ENCODE measurements at regions not wholly inside any gene's neighbourhood (a gene's known extent, or its start where the extent isn't known, plus 50 kb on each side); places are given as distances from the start of the nearest gene placed in this dataset.

DNA sequence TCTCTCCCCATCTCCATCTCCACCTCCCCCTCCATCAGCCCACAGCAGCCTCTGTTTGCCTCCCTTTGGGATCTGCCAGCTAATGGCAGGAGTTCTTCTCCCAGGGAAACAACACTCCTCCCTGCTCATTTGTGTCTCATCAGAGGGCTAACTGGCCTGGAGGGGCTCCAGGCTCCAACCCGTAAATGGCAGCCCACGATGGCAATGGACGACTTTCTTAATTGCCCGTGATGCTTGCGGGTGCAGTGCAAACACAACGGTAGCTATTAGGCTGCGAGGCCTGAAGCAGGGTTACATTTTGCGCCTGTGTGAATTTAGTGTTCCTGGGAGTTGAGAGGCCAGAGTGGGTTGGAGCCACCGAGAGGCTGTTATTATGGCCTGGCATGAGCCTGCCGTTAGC lies 285.1 kb downstream of the TNS1 start:
- DNase-seq = no peak

DNA sequence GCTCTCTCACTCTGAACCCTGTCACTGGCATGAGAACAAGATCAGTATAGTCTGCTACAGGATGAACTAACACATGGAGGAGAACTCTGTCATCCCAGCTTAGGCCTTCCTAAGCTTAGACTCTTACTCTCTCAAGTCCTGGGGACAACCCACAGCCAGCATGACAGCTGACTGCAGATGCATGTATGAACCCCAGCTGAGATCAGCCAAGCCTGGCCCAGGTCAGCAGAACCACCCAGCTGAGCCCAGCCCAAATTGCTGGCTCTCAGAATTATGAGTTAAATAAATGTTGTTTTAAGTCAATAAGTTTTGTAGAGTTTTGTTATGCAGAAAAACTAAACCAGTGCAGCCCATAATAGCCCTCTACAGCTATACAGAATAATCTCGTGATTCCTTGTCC lies 287.3 kb downstream of the TNS1 start:
- DNase-seq = no peak

DNA sequence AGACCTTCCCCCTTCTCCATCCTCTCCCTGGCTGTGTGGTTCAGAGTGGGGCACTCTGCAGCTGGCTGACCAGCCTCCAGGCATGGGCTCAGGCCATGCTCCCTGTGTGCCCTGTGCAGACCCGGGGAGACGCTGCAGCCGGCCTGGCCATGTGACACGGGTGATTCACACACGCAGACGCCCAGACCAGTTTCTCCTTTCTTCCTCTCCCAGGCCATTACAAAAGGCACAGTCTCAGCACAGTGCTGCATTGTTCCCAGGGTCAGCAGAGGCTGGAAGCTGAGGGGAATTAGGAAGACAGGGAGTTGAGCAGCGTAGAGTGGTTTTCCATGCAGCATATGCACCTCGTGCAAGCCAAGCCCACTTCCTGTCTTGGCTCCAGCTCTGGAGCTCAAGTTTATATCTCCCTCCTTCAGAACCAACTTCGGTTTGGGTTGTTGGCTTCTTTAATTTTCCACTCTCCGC lies 288.5 kb downstream of the TNS1 start:
- DNase-seq = no peak

DNA sequence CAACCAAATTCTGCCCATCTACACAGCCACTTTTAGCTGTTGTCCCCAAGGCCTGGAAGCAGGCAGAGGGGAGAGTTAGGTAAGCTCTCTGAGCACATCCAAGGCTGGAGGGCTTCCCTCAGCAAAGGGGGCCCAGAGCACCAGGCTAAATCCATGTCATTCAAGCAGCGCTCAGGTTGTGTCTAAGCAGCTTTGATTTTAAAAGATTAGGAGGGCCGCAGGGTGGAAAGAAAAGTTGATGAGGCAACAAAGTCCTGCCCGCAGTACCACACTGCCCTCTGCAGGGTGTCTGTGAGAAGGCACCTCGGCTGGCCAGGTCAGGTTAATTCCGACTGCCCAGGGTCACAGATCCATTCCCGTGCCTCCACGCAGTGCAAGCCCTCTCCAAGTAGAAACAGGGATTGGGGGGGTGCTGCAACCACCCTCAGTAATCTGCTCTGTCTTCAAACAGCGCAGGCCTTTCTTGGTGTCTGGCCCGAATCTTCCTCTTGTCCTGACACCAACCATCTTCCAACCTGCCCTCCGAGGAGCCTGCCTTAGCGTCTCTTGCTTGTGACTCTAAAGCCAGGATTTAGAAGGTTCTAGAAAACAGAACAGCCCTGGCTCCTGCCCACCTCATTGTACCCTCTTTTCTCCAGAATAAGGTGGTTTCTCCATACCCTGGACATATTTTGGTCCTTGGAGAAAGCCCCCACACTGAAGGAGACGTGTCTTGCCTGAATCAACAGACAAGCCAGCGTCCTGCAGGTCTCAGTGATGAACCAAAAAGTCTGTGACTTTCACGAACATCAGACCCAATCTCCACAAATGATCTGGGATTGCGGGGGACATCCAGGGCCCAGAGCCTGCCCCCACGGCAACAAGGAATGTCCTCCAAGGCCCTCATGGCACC lies 289.2 kb downstream of the TNS1 start:
- DNase-seq = peak; percentile 53 to 63

DNA sequence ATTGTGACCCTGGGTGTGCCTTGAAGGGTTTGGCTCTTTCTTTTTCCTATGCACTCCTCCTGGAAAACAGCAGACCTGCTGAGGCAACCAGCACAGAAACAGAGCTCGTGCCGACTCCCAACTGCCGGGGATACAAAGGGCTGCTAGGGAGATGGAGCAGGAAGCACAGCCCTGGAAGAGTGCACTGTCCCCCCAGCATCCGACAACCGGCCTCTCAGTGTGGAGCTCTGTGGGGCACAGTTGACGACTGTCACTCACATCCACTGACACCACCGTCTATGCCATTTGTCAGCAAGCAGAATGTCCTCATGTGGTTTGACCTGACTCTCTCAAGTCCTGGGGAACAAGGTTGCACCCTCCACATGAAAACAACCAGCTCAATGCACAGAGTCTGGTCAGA lies 290.4 kb downstream of the TNS1 start:
- DNase-seq = no peak

DNA sequence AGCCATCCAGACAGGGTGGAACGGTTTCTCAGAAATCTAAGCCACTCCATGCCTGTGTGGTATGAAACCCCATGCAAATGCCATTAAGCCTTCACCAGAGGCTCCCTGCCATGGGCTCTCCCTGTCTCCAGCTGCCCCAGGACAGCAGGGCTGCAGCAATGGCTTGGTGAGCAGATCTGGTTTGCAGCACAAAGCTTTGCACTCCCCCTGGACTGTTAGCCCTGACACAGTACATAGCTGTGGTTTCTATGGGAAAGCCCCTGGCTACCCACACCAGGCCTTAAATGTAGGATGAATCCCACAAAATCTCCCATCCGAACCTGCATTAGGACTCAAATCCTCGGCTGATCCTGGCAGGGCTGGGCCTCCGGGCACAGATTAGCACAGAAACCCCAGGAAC lies 291.6 kb downstream of the TNS1 start:
- no peak for DNase-seq

DNA sequence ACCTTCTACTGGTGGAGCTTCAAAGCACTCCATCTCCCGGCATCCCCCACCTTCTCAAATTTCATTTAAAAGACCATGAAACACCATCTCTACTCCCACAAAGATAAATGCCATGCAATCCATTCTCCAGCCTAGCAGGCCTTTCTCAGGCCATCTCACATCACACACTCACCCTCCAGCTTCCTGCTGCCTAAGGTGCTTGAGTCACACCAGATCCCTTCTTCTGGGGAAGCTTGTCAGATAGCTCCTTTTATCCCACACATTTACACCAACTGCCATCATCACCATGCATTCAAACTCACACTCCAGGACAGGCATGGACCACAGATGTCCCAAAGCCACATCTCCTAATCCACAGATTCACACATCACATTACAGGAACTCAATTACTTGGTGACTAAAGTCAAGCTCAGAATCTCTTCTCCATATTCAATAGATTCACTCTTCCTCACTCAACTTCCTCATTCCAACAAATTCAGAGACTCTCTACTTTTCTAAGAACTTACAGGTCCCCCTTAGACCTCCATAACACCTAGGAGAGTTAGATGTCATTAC lies 292.5 kb downstream of the TNS1 start:
- no peak for DNase-seq

DNA sequence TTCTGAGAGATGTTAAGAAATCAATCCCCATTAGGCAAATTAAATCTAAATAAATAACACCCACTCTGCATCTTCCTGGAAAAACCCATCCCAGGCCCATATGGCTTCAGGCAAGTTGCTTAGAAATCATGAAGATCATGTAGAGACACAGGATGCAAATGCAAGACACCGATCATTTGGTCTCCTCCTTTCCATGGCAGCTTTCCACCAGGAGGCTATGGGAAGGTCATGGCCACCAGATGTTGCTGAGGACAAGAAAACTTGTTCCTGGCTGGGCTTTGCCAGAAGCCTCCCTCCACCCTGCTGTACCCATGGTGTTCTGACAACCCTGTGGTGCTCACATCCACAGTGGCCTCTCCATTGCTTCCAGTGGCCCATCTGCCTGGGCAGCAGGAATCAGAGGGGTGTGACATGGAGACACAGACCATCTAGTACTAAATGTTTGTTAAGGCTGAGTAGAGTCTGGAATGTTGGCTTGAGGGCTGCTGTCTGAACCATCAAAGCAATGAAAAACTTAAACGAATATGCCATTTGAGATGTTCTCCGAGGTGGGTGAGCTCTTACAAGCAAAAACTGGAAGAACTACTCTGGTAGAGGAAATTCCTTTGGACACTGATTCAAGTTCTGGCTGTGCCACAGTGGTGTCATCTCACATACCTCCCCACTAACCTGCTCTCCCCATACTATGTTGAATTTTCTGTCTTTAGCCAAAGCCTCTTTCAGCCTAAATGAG lies 293.2 kb downstream of the TNS1 start:
- DNase-seq = no peak

DNA sequence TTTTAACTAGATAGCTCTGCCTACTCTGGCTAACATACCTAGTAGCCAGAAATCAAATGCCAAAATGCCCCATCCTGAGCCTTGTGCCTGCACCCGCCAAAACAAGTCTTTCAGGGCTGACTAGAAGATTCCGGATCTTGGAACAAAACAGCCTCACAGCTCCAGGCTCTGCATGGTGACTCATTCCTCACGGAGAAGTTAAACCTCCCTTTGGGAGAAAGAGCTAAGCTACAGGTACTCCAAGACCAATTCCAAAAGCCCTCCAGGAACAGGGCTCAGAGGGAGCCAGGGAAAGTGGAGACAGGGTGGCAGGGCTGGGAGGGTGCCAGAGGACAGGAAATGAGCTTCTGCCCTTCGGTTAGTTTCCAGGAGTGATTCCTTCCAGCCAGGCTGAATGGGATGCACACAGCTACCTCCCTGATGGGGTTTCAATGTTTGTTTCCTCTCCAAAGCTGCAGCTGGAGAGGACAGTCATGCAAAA lies 295.6 kb downstream of the TNS1 start:
- DNase-seq = no peak

DNA sequence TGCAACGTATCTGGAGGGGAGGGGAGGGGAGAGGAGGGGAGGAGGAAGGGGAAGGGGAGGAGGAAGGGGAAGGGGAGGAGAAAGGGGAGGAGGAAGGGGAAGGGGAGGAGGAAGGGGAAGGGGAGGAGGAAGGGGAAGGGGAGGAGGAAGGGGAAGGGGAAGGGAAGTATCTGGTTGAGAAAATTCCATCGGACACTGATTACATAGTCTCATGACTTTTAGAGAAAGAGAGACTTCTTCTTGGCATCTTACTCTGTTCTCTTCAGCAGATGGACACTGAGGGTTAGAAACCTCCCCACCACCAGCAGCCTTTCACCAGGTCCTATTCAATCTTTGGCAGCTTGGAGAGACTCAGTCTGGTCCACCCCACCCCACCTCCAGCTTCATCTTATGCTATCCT lies 296.3 kb downstream of the TNS1 start:
- DNase-seq = no peak

DNA sequence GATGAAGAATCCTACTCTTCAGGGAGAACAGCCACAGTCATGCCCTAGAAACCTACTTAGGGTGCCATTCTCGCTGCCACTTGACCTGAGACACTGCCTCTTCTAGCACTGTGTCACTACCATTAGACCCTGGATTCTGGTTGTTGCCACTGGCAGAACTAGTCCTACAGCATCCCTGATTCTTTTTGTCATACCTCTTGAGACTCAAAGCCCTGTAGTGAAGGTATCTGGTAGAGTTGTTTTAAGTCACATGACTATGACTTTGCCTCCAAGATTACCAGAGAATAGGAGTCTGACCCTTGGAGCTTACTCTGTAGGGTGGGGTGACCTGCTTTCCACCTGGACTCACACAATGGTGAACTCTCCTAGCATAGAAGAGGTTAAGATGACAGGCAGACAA lies 296.7 kb downstream of the TNS1 start:
- no peak for DNase-seq

DNA sequence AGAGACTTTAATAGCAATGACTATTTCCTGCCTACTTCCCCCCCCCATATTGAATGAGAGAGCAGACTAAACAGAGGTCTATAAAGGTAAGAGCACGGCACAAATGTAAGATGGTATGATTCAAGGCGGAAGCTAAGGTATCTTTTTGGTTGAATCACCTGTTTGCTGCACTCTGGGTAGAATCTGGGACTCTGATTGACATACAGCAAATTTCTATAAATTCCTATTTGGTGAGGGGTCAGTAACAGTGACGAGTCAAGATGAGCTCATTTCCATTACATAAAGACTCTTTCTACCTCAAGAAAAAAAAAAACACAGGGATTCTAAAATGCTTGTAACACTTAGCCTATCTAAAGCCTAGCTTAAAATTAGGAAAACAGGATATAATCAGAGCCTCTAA lies 297.3 kb downstream of the TNS1 start:
- no peak for DNase-seq

DNA sequence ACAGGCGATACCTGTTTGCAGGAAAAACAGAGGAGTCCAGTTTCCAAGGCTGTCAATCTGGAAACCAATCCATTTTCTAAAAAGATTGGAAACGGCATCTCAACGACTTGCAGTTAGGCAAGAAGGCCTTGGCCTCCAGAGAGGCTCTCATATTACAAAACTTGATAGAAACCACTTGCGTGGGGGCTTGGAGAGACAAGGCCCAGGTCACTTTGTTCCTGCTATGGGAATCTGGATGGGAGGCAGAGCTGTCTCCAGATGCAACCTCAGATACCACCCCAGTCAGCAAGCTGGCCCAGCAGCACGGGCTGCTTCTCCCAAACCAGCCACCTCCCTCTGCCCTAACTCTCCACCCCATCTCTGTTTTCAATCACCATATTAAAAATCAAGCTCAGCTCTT lies 298.8 kb downstream of the TNS1 start:
- DNase-seq = no peak

DNA sequence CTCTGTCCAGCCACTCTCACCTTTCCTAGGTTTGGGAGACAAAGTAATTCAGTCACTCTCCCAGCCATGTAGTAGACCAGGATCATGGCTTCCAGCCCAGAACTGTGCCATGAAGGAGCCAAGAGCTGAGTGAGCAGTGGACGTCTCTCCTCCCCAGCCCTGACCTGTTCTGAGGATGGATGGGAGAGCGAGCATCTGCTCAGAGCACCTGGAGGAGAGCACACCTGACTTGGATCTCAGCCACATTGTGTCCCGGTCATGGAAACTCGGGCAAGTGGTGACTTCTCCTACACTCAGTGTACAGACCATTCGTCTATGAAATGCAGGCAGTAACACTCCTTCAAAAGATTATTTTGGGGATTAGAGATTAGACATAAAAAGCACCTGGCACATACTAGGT lies 299.7 kb downstream of the TNS1 start:
- no peak for DNase-seq

DNA sequence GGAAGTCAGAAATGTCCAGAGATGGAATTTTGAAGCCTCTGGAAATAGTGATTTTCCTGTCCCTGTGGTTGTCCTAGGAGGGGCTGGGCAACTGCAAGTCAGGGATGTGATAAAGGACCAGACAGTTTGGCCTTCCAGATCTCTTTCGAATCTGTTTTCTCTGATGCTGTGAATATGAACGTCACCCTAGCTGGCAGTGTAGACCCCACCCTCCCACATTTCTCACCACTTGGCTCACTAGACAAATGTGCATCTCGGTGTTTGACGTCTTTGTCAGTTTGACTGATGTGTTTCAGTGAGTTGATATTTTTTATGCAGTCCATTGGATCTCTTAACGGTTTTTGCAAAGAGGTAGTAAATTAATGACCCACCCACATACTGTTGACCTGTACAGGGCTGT lies 301.2 kb downstream of the TNS1 start:
- DNase-seq = no peak

DNA sequence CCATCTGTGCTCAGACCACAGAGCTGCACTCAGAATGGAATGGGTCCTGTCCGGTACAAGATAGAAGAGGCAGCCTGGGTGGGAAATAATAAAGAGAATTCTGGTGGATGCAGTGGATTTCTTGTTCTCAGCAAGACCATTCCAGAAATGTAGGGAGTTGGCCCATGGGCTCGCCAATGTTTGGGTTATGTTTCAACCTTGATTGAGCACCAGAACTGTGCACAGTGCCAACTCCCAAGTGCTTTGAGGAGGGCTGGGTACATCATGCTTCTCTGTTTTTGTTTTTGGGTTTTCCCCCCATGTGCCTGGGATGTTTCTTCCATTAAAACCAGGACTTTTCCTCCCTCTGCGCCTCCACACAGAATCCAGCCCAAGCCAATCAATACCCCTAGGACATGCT lies 304.1 kb downstream of the TNS1 start:
- DNase-seq = no peak

DNA sequence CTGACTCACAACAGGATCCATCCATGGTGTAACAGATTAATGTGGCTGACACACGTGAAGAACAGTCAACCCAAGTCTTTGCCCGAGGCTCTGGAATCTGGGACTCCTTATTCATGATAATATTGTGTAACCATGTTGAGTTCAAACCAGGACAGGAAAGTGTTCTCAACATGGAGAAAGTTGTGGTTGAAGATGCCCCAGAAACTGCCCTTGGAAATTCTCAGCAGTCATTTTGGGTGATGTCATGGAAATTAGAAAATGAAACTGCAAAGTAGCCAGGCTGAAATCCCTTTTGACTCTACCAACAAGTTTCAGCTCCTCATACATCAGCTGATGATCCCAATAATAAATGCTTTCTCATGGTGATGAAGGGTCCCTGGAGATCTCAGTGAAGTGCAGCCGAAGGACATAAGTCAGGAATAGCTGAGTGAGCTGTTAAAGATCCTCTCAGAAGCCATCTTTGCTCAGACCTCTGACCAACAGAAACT lies 307.7 kb downstream of the TNS1 start:
- DNase-seq = no peak

DNA sequence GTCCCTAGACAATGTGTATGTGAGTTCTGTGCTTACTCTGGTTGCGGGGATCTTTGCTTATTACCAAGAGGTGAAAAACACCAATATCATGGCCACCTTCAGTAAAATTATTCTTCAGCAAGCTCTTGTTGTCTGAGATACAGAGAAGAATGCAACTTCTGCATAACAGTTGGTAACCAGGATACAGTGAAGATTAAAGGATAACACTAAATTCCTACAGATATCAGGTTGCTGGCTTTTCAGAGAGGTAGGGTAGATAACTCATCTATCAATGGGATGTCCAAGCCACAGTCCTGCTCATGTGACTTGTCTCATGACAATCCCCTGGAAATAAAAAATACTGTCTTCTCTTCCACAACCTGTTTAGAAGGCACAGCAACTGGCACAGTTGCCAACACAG lies 308.5 kb downstream of the TNS1 start:
- no peak for DNase-seq

DNA sequence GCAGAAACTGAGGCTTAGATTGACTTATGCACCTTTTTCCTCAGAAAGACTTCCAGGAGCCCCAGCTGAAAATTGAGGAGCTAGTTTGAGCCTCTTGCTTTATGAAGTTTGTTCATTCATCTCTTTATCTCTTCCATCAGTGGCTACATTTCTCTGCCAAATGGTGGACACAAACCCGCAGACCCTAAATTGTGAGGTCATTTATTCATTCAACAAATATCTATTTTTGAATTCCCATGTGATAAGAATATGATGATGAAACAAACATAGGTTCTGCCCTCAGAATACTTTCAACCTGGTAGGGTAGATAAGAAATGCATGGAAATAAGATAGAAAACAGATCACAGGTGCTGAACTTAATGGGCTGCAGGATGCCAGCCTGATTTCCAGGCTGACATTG lies 309.4 kb downstream of the TNS1 start:
- DNase-seq = no peak

DNA sequence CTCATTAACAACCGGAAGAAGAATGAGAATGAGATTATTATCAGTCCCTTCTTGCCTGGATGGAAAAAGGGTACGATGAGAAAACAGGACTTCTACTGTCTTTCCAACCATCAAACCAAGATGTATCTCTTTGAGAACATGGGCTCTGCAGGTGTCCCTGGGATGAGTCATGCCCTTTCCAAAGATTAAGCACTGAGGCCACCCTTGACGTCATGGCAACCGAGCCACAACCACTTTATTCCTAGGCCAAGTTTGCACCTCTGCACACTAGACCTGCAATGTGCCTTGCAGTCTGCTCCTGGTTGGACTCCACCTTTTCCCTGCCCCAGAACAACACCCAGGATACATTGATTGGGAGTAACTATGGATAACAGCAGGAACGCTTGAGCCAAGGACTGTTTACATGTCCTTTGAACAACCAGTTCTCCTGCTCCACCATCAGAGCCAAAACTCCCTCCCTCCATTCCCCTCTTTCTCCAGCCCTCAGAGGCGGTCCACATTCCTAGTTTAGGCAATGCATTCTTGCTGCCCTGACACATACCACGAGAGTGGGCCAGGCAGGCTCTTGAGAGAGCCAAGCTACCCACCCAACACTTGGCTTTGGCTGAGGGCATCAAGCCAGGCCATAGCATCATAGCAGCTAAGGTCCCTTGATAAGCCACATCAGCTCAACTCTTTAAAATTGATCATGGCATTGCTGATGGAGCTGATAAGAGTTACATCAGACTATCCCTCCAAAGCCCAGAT lies 310.7 kb downstream of the TNS1 start:
- DNase-seq = no peak

DNA sequence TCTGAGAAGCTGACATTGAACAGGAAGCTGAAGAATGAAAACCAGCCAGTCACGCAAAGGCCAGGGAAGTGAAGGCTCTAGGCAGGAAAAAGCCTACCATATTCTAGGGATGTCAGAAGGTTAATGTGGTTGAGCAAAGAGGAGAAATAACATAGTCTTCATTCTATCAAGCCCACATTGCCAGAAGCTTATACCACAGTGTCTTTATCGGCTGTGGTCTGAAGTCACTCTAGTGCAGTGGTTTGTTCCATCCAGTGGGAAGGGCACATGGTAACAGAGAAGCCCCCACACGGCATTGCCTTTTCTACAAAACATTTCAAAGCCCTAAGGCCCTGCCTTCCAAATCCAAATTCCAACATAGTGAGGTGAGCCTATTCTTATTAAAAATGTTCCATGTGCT lies 311.3 kb downstream of the TNS1 start:
- DNase-seq = no peak

DNA sequence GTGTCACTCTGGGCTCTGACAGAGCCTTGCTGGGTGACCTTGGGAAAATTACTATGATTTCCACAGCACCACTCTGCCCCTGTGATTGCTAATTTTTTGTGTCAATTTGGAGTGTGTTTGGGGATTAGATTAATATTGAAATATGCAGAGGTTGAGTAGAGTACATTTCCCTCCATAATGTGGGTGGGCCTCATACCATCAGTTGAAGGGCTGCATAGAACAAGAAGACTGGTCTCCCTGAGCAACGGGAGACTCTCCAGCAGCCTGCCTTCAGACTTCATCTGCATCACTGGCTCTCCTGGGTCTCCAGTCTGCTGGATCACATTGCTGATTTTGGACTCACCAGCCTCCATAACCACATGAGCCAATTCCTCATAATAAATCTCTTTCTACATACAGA lies 313.7 kb downstream of the TNS1 start:
- DNase-seq = no peak

DNA sequence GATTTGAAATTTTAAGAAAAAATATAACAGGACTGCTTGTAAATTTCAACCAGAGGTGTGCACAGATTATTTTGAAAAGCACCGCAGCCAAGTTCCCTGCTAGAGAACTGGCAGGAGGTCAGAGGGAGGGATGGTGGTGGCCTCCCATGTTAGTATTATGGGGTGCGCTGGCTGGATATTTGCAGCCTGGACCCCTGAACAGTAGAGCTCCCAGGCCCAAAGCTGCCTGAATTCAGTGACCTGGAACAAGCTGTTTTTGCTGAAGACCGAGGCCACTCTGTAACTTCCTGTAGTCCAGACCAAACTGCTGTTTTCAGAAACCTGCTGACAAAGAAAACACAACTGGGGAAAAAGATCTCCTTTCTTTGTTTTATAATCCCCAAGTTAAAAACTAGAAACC lies 314.3 kb downstream of the TNS1 start:
- DNase-seq = no peak

Measured in activated CD4-positive, alpha-beta T cell treated with anti-CD3 and anti-CD28 coated beads, Interleukin-2, amount 50 U/mL, for 4 hours (primary cell).